Lower leg skin (tissue), 4 donors: ENCODE measurements at regions not wholly inside any gene's neighbourhood (a gene's known extent, or its start where the extent isn't known, plus 50 kb on each side); places are given as distances from the start of the nearest gene placed in this dataset.

Experiments used
- DNase-seq, 2 donors: peaks; one replicate each; pipeline ENCODE4 v3.0.0-alpha.2; 2019; ENCODE audit warnings: low spot score in 2 of 2
- H3K4me3 ChIP-seq: fragments of 200-600 bp; sonication (generic); 2 replicates; pipeline ENCODE4 v1.5.1; 2017; ENCODE audit warnings: mild to moderate bottlenecking, low read depth; ENCODE audit not compliant: poor library complexity, severe bottlenecking
- CTCF ChIP-seq, 3 donors: fragments of 450-650 bp; IDR thresholded peaks; one replicate each; pipeline ENCODE4 v1.5.1; 2016; ENCODE audit warnings: antibody characterized with exemption in 3 of 3, mild to moderate bottlenecking in 3 of 3, moderate library complexity in 2 of 3
- POLR2A ChIP-seq, 2 donors: fragments of 450-650 bp; IDR thresholded peaks; one replicate each; pipeline ENCODE4 v1.6.1; 2016 to 2017; ENCODE audit warnings: antibody characterized with exemption in 2 of 2, mild to moderate bottlenecking in 1 of 2, moderate library complexity in 1 of 2
- WGBS, 2 donors: methylation state at CpG; one replicate each; pipeline ENCODE4 v1.1.5; 2018; 5-methylcytosine and 5-hydroxymethylcytosine counted together
- intact Hi-C: fragments of 100-400 bp; cut with DNase I; formaldehyde crosslinking; loops from one replicate; pipeline ENCODE4 v1.15.0; 2023; ENCODE audit warnings: low total_unique reads

GRCh38 chr9:110141227-110141793 is 66.6 kb downstream of the C9orf152 start:
- intact Hi-C loops, result no loop called here
- TF ChIP-seq CTCF (IDR thresholded peaks at IDR 0.05), result no peak
- no peak for TF ChIP-seq POLR2A (IDR thresholded peaks at IDR 0.05)
- no peak overlapping the region for H3K4me3 ChIP-seq
- DNase-seq, result peak in 1 of 2 donors; percentile 49
- 9 to 25% methylated on average over 7 of the region's 7 CpGs for WGBS, 2 donors

GRCh38 chr9:110142253-110142652 is 65.7 kb downstream of the C9orf152 start:
- intact Hi-C loops, result no loop called here
- 90% methylated on average over 3 of the region's 3 CpGs for WGBS, 2 donors
- no peak for TF ChIP-seq POLR2A (IDR thresholded peaks at IDR 0.05)
- TF ChIP-seq CTCF (IDR thresholded peaks at IDR 0.05), result no peak
- no peak for DNase-seq
- no peak overlapping the region for H3K4me3 ChIP-seq

- WGBS, 2 donors, result 87 to 95% methylated on average over 3 of the region's 3 CpGs
- no peak overlapping the region for H3K4me3 ChIP-seq
- intact Hi-C loops, result no loop called here
- no peak for DNase-seq
- TF ChIP-seq CTCF (IDR thresholded peaks at IDR 0.05) (no peak), POLR2A (IDR thresholded peaks at IDR 0.05) (no peak)
Measured at GRCh38 chr9:110142868-110143481, 65.0 kb downstream of the C9orf152 start.

GRCh38 chr9:110143485-110143884 is 64.5 kb downstream of the C9orf152 start:
- TF ChIP-seq CTCF (IDR thresholded peaks at IDR 0.05), result no peak
- TF ChIP-seq POLR2A (IDR thresholded peaks at IDR 0.05), result no peak
- 36 to 38% methylated on average over 1 of the region's 1 CpG for WGBS, 2 donors
- H3K4me3 ChIP-seq, result no peak overlapping the region
- intact Hi-C loops, result no loop called here
- DNase-seq, result no peak

- WGBS, 2 donors, result 82 to 86% methylated on average over 2 of the region's 2 CpGs
- H3K4me3 ChIP-seq, result no peak overlapping the region
- intact Hi-C loops, result no loop called here
- no peak for DNase-seq
- TF ChIP-seq CTCF (IDR thresholded peaks at IDR 0.05) (no peak), POLR2A (IDR thresholded peaks at IDR 0.05) (no peak)
Measured at GRCh38 chr9:110143950-110144545, 63.9 kb downstream of the C9orf152 start.
